ENCODE measurements at regions not wholly inside any gene's neighbourhood (a gene's known extent, or its start where the extent isn't known, plus 50 kb on each side); places are given as distances from the start of the nearest gene placed in this dataset.
A peak's percentile ranks its signal among the peaks of the same experiment; 100 is the strongest.

DNA sequence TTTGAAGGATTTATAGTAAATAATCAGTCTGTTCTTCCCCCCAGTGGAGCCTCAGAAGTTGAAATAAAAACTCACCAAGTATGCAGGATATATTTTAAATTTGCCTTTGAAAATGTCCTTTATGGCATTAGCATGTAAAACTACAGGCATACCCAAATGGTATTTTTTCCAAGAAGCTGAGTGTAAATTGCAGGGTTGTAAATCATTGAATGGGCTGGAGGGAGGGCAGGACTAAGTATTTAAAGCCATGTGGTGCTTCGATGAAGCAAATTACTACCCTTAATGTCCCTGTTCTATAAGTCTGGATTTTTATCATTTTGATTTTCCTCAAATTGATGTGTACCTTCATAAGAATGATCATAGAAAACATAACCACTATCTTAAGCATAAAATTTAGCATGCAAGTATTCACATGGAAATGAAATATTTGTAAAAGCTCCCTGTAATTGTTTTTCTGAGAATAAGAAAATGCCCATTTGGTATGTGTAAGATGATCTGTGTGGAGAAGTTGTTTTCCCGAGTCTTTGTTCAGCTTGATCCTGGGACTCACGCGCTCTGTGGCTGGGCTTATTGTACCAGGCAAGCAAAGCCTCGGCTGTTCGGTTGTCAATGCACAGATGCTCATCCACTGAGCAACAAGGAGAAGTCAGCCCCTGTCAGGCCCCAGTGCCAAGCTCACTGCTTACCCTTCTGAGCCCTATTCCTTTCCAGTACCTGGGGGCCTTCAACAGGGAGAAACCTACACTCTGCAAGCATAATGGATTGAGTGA, 66.7 kb downstream of the CD164 start:
- no peak for DNase-seq

- DNase-seq, result no peak
Measured at GRCh38 chr6:109314313-109314712, 68.0 kb downstream of the CD164 start.

DNA sequence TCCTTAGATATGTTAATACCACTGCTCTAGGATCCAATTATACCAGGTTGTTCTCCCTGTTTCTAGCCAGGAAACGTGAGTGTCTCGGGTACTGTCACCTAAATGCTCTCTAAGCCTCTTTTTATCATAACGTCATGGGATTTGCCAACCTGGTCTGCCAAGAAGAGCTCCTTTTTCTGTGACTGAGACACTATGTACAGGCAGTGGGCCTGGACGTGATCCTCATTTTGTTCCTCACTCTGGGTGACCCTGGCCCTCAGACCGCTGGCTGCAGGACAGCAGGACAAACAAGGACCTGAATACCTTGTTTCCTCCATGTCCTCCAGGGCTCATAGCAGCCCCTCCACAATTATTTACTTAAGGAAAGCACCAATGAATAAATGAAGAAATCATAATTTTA, 69.1 kb downstream of the CD164 start:
- no peak for DNase-seq

DNA sequence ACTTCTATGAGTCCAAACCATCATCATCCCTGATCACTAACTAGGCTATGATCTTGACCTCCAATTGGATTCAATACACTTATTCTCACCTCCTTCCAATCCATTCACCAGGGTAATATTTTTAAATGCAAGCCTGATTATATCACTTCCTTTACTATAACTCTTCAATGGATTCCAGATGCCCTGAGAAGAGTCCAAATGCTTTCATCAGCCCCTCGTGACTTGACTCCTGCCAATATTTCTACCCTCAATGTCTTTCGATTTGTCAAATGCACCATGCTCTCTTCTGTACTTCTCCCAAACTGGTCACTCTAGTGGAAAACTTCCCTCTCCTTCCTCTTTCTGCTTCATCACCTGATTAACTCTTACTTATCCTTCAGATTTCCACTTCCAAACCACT, 70.8 kb downstream of the CD164 start:
- no peak for DNase-seq

DNA sequence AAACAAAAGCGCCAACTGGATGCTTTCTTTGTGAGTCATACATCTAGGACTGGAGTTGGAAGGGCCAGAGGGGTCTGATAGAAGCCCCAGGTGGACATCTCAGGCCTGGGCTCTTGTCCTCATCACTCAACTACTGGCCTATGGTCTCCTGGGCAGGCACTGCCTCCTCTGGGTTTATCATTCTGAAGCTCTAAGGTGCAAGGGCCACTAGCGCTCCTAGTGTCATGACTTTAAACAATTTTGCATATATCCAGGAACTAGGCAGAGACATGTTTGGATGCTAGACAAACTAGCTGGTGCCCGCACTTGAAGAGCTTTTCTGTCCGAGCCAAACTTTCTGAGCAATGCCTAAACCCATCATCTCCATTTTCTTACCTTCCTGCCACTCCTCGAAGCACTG, 72.3 kb downstream of the CD164 start:
- no peak for DNase-seq

DNA sequence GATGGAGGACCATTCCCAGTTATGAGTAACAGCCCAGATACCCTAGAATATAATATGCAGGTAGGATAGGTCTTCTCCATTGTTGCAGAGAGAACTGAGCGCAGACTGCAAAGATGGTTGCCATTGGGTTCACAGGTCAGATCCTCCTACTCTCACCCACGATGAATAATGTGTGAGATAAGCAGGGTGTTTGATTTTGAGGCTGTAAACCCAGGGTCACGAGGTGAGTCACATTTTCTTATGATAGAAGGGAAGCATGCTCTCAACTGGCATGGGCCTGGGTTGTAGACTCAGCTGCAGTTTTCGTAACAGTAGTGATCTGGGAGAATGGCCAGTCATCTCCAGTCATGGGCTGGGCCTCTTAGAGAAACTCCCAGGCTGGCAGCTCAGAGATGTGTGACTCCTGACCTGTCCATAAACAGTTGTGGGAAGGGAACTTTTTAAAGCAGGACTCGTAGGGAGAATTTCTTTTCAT, 74.2 kb downstream of the CD164 start:
- DNase-seq, result peak; percentile 78

DNA sequence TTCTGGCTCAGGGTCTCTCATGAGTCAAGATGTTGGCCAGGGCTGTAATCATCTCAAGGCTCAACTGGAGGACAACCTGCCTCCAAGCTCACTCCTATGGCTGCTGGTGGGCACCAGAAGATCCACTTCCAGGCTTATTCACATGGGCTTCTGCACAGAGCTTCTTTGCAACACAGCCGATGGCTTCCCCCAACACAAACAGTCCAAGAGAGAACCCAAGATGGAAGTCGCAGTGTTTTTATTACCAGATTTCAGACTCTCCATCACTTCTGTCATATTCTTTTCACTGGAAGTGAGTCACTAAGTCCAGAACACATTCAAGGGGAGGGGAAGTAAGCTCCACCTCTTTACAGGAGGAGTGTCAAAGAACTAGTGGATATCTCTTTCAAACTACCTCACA, 75.5 kb downstream of the CD164 start:
- no peak for DNase-seq

GRCh38 chr6:109305028-109305427, 77.2 kb downstream of the CD164 start:
- no peak for DNase-seq

DNA sequence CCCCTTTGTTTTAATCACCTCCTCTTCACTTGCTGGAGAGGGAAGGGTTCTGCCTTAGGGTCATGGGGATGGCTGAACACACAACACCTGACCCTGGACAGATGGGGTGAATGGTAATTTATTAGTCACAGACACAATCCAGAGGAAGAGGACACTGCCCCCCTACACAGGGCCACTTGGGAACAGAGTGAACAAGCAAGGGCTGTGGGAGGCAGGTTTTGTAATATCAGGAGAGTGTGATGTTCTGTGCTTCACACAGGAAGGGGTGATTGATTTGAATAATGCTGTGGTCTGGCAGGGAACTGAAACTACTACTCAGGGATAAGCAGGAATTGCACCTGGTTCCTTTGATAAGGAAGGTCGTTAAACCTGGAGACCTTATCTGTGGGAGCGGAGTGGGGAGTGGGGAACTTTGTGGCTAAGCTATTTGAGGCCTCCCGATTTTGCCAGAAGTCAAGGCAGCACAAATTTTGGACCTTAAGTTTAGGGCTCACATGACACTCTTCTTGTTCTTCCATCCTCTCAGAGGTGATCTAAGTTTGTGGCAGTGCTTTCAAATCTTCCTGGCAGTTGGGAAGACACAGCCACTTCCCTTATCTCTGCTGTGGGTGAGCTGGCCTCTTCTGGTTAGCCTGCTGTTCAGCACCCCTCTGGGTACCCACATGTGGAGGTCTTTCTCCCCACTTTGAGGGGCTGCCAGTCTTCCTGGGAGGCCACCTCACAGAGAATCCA, 77.8 kb downstream of the CD164 start:
- no peak for DNase-seq

DNA sequence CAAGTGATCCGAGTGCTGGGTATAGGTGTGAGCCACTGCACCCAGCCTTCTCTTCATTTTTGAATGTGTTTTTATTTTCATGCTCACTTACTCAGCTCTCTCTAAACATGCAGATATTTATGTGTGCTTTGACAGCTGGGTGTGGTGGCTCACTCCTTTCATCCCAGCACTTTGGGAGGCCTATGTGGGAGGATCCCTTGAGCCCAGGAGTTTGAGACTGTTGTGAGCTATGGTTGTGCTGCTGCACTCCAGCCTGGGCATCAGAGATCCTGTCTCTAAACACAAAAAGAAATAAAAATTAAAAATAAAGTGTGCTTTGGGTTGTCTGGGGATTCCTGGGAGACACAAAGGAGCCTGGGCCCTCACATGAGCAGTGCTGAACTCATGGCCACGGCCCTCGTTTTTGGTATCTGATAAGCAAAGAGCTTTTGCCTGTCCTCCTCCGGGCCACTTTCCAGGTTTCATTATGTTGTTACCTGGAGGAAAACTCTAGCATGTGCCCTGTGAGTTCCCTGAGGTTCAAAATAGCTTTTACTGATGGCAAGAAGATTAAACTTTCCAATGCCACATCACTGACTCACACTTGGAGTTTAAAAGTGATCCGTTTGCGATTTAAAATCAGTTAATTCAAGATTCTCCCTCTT, 78.5 kb downstream of the CD164 start:
- DNase-seq, result no peak

DNA sequence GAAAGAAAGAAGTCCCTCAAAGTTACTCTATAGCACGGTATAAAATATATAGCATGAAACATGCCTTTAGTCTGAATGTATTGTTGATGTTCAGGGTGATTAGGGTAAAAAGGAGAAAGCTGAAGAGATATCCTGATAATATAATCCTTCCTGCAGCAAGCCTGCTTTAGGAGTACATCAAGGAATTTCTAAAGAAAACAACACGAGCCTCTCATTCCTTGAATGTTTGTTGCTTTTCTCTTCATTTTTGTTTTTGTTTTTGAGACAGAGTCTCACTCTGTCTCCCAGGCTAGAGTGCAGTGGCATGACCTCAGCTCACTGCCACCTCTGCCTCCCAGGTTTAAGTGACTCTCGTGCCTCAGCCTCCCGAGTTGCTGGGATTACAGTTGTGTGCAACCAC, 79.1 kb downstream of the CD164 start:
- DNase-seq, result no peak

- DNase-seq, result no peak
Measured at GRCh38 chr6:109302176-109302575, 80.1 kb downstream of the CD164 start.

GRCh38 chr6:109301418-109301817, 80.8 kb downstream of the CD164 start:
- DNase-seq, result no peak

DNA sequence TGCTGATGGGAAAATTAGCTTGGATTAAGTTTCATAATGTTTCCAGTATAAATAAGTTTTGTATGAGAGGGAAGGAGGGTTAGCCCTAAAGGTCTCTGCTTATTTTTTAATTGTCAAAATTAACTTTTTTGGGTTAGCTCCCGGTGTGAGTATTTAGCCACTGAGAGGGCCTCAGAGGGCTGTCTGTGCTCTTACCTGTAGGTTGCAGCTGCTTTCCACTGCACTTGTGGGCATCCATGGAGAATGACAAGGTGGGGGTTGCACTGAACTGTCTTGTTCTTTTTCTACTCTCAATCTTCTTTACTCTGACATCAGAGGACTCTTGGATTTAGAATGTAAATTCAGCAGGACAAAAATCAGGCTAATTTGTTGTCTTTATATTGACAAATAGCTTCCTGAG, 81.4 kb downstream of the CD164 start:
- DNase-seq, result no peak

- DNase-seq, result no peak
Measured at GRCh38 chr6:109299776-109300564, 82.3 kb downstream of the CD164 start.

GRCh38 chr6:109299265-109299607, 83.0 kb downstream of the CD164 start:
- no peak for DNase-seq

DNA sequence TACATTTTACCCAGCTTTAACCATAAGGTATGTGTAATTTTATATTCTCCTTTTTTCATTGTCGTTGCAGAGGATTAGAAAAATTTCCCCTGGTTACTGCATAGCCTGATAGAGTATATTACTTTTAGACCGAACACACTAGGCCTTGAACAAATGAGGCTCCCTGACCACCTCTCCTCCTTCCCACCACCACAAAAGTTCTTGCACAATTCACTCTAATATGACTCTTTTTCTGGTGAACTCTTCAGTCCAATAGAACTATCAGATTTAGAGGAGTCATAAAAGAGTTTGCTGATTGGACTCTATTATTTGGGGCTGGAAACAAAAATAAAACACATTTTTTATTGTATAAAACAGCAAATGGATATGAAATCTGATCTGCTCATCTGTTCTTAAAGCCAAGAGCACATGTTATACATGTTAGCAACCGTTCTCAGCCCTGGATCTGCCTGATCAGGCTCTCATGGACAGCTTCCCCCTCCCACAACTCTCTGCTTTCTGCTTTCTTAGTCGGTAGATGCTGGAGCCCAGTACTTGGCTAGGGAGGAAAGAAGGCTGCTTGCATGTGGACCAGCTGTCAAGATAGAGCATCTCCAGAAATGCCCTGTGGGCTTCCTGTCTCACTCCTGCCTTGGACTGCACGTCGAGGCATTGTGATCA, 83.5 kb downstream of the CD164 start:
- no peak for DNase-seq

DNA sequence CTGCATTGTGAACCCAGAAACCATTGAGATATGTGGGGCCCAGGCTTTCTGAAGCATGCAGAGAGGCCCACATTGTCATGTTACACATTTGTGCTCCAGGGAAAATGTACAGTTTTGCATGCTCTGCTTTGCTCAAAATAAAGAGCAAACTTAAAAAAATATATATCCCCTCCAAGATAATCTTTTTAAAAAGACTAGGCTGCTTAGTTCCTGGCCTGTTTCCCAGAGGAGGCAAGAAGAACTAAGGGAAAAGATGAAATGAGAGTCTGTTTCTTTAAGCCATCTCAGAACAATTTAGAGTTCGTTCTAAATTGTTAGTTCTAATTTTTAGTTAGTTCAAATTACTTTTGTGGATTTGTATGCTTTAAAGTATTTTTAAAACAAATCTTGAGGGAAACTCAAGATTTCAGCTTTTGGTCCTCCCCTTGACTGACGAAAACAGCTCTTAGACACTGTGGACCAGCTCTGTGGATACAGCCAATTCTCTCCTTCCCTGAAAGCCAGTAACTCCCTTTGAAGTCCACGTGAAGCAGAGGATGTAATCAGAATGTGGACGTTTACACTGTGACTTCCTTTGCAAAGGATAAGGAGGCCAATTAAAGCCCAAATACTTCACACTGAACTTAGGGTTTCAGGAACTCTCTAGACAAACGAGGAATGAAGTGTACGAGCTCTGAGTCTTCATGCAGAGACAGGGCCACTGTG, 84.7 kb downstream of the CD164 start:
- no peak for DNase-seq

- DNase-seq, result no peak
Measured at GRCh38 chr6:109296971-109297372, 85.3 kb downstream of the CD164 start.

- DNase-seq, result no peak
Measured at GRCh38 chr6:109296452-109296851, 85.8 kb downstream of the CD164 start.

DNA sequence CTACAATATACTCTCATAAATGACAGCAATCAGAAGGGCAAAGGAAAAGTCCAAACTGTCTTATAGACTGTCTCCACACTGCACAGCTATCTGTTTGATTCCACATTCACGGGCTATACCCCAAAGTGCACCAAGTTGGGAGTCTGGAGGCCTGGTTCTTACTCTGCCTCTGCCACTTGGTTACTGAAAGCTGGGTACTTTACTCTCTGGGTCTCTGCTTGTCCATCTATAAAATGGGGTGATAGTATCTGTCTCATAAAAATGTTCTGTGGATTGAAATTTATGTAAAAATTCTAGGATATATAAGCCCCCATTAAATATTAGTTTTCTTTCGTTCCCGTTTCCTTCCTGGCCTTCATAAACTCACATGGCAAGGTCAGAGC, 86.5 kb downstream of the CD164 start:
- DNase-seq, result no peak
